HuH-7.5 (cell line): ENCODE measurements at regions not wholly inside any gene's neighbourhood (a gene's known extent, or its start where the extent isn't known, plus 50 kb on each side); places are given as distances from the start of the nearest gene placed in this dataset.
"Not testable (repeated sequence)": the region's sequence is repeated elsewhere in the genome, so short reads cannot be mapped to it uniquely, and the experiment has no call there.

Source experiments
- DNase-seq: peaks from one replicate; pipeline ENCODE4 v3.0.0; 2011; ENCODE audit warnings: low spot score

DNA sequence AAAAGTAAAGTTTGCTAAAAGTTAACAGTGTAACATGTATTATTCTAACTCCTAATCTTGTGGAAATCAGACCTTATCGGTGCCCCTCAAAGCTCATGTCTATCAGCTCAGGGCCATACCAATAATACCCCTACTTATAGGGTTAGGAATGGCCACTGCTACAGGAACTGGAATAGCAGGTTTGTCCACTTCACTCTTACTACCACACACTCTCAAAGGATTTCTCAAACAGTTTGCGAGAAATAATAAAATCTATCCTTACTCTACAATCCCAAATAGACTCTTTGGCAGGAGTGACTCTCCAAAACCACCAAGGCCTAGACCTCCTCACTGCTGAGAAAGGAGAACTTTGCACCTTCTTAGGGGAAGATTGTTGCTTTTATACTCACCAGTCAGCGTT lies 1677.7 kb downstream of the OLFM4 start:
- no peak for DNase-seq

DNA sequence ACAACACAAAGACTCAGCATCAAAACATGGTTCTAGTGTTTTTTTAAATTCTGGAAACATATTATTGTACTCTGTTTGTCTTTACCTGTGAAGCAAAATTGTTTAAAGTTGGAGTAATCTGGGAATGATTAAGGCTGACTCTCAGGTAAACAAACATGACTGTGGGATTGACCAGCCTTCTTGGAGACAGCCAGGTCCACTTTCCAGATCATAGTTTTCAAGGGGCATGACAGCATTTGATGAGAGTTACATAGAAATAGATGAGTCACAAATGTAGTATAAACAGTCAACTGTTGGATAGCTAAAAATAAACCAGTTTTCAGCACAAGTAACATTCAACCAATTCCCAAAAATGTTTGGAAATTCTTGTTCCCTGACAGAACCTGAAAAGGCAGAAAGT lies 1680.9 kb downstream of the OLFM4 start:
- DNase-seq: no peak

DNA sequence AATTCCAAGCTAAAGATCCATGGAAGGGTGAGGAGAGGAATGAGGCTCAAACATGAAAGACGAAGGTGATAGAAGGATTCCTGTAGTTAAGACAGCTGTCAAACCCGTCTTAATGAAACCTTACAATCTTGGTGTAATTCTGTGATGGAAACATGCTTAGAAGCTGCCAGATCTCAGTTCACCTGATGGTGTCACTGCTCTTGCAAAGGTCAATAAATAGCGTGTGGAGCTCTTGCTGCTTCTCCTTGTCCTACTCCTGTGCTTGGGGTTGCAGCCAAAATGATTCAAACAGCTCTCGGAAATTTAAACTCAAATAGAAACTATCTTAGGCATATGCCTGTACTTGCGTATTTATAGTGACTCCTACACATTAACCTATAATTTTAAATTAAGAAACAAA lies 1705.0 kb downstream of the OLFM4 start:
- DNase-seq: peak; percentile 16

- not testable (repeated sequence) for DNase-seq
These were observed 1708.6 kb downstream of the OLFM4 start for GRCh38 chr13:54737211-54737610.

DNA sequence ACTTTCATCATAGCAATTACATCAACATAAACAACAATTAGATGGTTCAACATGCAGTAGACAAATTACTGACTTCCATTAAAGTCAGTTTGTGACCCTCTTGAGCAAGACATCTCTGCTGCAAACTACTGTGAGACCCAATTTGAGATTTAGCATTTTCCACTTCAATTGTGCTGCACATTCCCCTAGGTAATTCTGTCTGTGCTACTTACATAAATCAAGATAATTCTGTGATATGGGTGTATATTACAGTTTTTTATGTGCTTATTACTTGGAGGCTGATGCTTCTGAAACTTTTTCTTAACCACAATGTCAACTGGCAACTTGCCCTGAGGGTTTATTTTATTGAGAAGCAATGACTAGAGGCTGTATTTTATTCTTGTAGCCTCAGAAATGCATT lies 1714.4 kb downstream of the OLFM4 start:
- DNase-seq: no peak

DNA sequence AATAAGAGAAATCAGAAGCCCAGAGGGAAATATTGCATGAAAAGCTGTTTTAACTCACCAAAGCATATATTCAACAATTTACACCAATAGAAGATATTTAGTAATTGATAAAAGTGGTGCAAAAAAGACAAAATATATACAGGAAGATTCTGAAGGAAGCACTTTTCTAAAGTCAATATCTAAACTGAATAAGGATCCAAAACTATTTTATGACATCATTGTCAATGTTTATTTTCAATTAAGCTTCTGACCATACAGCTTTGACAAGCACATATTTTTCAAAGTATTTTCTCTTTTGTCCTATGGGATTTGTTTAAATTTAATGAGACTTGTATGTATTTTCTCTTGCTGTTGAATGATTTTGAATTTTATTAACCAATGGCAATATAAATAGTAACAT lies 1716.1 kb downstream of the OLFM4 start:
- no peak for DNase-seq

GRCh38 chr13:54750521-54750920 lies 1721.9 kb downstream of the OLFM4 start:
- DNase-seq: no peak

DNA sequence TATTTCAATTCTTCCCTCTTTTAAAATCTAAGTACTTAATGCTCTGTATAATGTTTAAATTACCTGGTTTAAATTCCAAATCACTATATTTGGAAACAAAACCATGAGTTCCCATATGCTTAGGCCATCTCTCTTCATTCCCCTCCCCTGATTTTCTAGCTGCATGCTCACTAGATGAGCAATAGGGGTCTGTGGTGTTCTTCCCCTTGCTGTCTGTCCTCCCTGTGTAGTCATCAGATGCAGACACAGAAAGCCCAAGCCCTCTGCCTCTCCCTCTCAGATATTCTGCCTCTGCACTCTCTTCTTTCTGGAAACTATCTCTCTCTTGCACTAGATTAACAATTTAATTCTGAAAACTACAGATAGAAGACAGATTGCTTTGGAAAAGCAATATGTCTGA lies 1730.2 kb downstream of the OLFM4 start:
- DNase-seq: no peak

DNA sequence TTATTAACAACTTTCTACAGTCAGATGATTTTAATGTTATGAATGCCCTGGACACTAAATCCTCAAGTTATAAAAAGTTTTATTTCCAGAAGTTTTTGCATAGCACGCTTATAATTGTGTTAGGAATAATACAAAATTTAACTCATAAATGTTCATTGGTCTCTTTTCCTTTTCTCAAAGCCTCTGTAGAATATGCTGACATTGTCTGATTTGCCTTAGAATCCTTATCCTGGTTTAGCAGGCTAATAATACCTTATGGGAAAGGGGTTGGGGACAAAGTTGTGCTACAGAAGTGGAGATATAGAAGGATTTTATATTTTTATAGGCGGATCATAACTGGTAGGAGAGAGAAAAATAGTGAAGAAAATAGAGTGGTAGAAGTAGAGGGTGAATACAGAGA lies 1739.6 kb downstream of the OLFM4 start:
- DNase-seq: no peak

DNA sequence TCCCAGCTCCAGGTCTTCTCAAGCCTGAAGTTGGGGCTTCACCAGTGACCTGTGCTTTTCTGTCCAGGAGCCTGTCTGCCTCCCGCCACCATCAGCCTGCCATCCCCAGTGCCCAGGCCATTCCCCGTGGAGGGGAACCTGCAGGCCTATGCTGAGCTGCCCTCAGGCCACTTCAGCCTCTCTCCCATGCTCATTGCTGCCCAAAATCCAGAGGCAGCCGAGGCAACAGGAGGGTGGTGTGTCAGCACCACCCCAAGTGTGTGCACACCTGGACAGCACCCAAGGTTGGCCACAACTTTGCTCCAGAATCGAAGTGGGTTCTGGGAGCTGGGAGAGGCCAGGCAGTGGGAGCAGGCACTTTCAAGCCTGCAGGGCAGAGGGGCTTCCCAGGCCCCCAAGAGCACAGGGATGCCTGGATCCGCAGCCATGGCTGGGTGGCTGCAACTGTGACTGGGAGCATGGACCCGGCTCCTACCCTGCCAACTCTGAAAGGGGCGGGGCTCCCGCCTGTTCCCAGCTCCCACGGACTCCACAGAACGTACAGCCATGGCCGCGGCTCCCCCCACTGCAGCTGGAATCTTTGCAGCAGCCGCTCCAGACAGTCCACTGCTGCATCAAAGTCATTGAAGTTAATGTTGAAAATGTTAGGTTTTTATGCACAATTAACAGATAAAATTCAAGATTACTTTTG lies 1747.0 kb downstream of the OLFM4 start:
- no peak for DNase-seq

GRCh38 chr13:54787754-54788153 lies 1759.1 kb downstream of the OLFM4 start:
- no peak for DNase-seq

- no peak for DNase-seq
These were observed 1771.1 kb downstream of the OLFM4 start for GRCh38 chr13:54799621-54800226.

- no peak for DNase-seq
These were observed 1773.6 kb downstream of the OLFM4 start for GRCh38 chr13:54802226-54802625.

- no peak for DNase-seq
These were observed 1777.1 kb downstream of the OLFM4 start for GRCh38 chr13:54805743-54806142.

- not testable (repeated sequence) for DNase-seq
These were observed 1793.4 kb downstream of the OLFM4 start for GRCh38 chr13:54821938-54822470.

- not testable (repeated sequence) for DNase-seq
These were observed 1800.9 kb downstream of the OLFM4 start for GRCh38 chr13:54829391-54830068.

DNA sequence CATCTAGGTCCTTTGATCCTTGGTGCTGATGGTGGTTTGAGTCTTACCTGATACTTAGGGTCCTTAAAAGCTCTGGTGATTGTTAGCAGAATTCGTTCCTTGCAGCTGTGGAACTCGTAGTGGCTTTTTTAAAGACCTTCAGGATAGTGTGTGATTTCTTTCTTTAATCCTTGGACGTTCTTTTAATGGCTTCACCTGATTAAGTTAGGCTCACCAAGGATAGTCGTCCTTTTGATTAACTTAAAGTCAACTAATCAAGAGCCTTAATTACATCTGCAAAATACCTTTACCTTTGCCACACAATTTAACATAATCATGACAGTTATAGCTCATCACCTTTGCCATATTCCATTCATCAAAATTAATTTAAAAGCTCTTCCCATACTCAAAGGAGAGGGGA lies 1807.7 kb downstream of the OLFM4 start:
- DNase-seq: no peak

- DNase-seq: no peak
These were observed 1813.1 kb downstream of the OLFM4 start for GRCh38 chr13:54841682-54842081.

DNA sequence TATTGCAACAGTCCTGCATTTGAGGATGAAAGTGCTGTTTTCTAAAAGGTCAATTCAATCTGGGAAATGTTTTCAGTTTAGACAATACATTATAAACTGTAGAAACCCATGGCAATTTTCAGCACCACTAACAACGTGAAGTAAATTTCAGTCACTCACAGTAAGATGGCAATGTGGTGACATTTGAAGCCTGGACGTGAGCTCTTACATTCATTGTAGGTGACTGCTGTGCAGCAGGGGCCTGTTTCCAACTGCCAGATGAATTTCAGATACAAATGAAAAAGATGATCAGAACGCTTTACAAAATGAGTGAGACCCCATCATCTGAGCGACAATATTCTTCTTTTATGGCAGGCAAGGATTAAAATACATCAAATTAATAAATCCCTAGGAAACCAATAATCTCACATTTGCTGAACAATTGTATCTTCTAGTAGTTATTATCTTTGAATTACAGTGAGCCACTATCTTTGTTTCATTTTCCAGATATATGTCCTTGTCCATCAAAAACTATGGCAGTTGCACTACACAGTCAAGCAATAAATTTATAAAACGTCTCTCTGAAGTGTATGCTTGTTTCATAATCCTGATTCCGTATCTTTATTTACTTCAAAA lies 1816.8 kb downstream of the OLFM4 start:
- no peak for DNase-seq

DNA sequence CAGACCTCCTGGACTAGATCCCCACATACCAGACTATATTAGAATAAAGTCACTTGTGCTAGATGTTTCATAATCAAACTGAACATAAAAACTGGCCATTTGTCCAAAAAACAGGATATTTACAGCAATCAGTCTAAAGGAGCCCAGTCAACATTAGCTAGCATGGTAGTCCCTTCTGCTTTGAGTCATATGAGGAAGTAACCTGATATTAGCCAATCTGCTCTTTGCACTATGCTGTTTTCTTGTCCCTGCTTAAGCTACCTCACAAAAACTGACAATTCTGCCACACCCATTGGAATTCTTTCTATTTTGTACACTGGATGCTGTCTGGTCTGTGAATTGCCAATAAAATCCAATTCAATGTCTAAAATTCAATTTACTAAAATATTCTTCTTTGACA lies 1824.2 kb downstream of the OLFM4 start:
- DNase-seq: no peak

DNA sequence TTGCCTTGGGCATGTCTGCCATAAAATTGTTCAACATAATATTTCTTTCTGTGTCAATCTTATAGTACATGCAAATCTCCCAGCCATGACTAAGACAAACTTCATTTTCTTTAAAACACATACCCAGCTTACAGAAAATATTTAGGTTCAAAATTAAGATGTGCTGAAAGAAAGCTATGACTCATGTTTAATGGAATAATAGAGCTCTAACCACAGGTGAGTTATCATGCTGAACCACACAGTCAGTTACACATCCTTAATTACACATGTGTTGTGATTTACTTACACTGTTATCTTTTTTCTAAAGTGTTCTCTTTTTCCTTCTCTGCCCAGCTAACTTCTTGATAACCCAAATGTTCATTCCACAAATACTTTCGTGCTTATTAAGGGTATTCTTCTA lies 1831.2 kb downstream of the OLFM4 start:
- DNase-seq: no peak

- no peak for DNase-seq
These were observed 1846.5 kb downstream of the OLFM4 start for GRCh38 chr13:54875111-54875510.

DNA sequence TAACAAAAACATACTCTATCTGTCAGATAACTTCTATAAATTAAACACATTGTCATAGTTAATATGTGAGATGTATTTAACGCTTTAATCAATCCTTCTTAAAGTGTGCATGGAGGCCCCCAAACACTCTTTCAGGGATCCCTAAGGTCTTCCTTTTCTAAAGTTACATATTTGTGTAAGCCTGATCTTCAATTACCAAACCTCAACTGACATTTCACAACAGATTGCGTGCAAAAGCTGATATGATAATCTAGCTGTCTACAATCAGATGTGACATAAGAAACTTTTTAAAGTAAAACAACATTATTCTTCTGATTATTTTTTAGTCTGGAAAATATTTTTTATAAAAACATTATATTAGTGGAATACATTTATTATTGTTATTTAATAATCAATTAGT lies 1850.4 kb downstream of the OLFM4 start:
- DNase-seq: no peak
